Skeletal muscle satellite cell (primary cell): ENCODE measurements at regions not wholly inside any gene's neighbourhood (a gene's known extent, or its start where the extent isn't known, plus 50 kb on each side); places are given as distances from the start of the nearest gene placed in this dataset.
"Not testable (repeated sequence)": the region's sequence is repeated elsewhere in the genome, so short reads cannot be mapped to it uniquely, and the experiment has no call there.

Source experiments
- H3K27me3 ChIP-seq: 2 replicates; pipeline ENCODE4 v1.7.0; 2013; ENCODE audit warnings: low read length; ENCODE audit not compliant: control insufficient read depth, insufficient read depth
- H3K36me3 ChIP-seq: 2 replicates; pipeline ENCODE4 v1.7.0; 2013; ENCODE audit warnings: mild to moderate bottlenecking, control low read depth, low read length; ENCODE audit not compliant: insufficient read depth
- H3K4me1 ChIP-seq: 2 replicates; pipeline ENCODE4 v1.7.0; 2013; ENCODE audit warnings: low read length; ENCODE audit not compliant: control insufficient read depth, insufficient read depth
- H3K4me2 ChIP-seq: 2 replicates; pipeline ENCODE4 v1.7.0; 2013; ENCODE audit warnings: mild to moderate bottlenecking, low read length
- H3K4me3 ChIP-seq: 2 replicates; pipeline ENCODE4 v1.7.0; 2013; ENCODE audit warnings: low read length
- H3K9ac ChIP-seq: 2 replicates; pipeline ENCODE4 v1.7.0; 2013; ENCODE audit warnings: mild to moderate bottlenecking, low read depth, low read length, moderate library complexity
- H3K9me3 ChIP-seq: replicated peaks from 2 replicates; pipeline ENCODE4 v1.7.0; 2013; ENCODE audit warnings: mild to moderate bottlenecking, control low read depth, low read length

- not testable (repeated sequence) for H3K27me3 ChIP-seq, H3K4me3 ChIP-seq, H3K4me1 ChIP-seq, H3K4me2 ChIP-seq, H3K9ac ChIP-seq, H3K36me3 ChIP-seq, H3K9me3 ChIP-seq
These were observed 1478.3 kb upstream of the TPTE start for GRCh38 chr21:9043089-9043488.

- H3K4me2 ChIP-seq, H3K36me3 ChIP-seq, H3K4me3 ChIP-seq, H3K27me3 ChIP-seq, H3K9me3 ChIP-seq, H3K9ac ChIP-seq, H3K4me1 ChIP-seq: not testable (repeated sequence)
These were observed 1474.5 kb upstream of the TPTE start for GRCh38 chr21:9046870-9047269.

GRCh38 chr21:9067515-9067914 lies 1453.9 kb upstream of the TPTE start:
- not testable (repeated sequence) for H3K9ac ChIP-seq, H3K27me3 ChIP-seq, H3K9me3 ChIP-seq, H3K36me3 ChIP-seq, H3K4me1 ChIP-seq, H3K4me3 ChIP-seq, H3K4me2 ChIP-seq

GRCh38 chr21:9068622-9069021 lies 1452.8 kb upstream of the TPTE start:
- H3K36me3 ChIP-seq, H3K4me3 ChIP-seq, H3K4me1 ChIP-seq, H3K27me3 ChIP-seq, H3K9me3 ChIP-seq, H3K9ac ChIP-seq, H3K4me2 ChIP-seq: not testable (repeated sequence)

- not testable (repeated sequence) for H3K4me3 ChIP-seq, H3K36me3 ChIP-seq, H3K9ac ChIP-seq, H3K9me3 ChIP-seq, H3K4me1 ChIP-seq, H3K27me3 ChIP-seq, H3K4me2 ChIP-seq
These were observed 1450.7 kb upstream of the TPTE start for GRCh38 chr21:9070703-9071102.

- H3K4me1 ChIP-seq, H3K36me3 ChIP-seq, H3K4me3 ChIP-seq, H3K9me3 ChIP-seq, H3K4me2 ChIP-seq, H3K27me3 ChIP-seq, H3K9ac ChIP-seq: not testable (repeated sequence)
These were observed 1448.4 kb upstream of the TPTE start for GRCh38 chr21:9073010-9073409.

- H3K27me3 ChIP-seq, H3K9ac ChIP-seq, H3K9me3 ChIP-seq, H3K4me3 ChIP-seq, H3K36me3 ChIP-seq, H3K4me2 ChIP-seq, H3K4me1 ChIP-seq: not testable (repeated sequence)
These were observed 1446.6 kb upstream of the TPTE start for GRCh38 chr21:9074772-9075171.

GRCh38 chr21:9083091-9083826 lies 1438.1 kb upstream of the TPTE start:
- H3K36me3 ChIP-seq, H3K9me3 ChIP-seq, H3K4me1 ChIP-seq, H3K27me3 ChIP-seq, H3K4me2 ChIP-seq, H3K9ac ChIP-seq, H3K4me3 ChIP-seq: not testable (repeated sequence)

- not testable (repeated sequence) for H3K4me1 ChIP-seq, H3K9me3 ChIP-seq, H3K4me3 ChIP-seq
These were observed 1435.1 kb upstream of the TPTE start for GRCh38 chr21:9086299-9086698.

GRCh38 chr21:9087816-9088215 lies 1433.6 kb upstream of the TPTE start:
- H3K9ac ChIP-seq, H3K4me2 ChIP-seq, H3K27me3 ChIP-seq, H3K4me1 ChIP-seq, H3K36me3 ChIP-seq, H3K9me3 ChIP-seq, H3K4me3 ChIP-seq: not testable (repeated sequence)

More at GRCh38 chr21:9086299-9086698, 1435.1 kb upstream of the TPTE start:
- H3K27me3 ChIP-seq, H3K36me3 ChIP-seq, H3K4me2 ChIP-seq, H3K9ac ChIP-seq: not testable (repeated sequence)

- H3K9ac ChIP-seq, H3K4me2 ChIP-seq, H3K4me3 ChIP-seq: not testable (repeated sequence)
These were observed 1391.6 kb upstream of the TPTE start for GRCh38 chr21:9129741-9130140.

GRCh38 chr21:9130817-9131216 lies 1390.6 kb upstream of the TPTE start:
- H3K4me2 ChIP-seq, H3K27me3 ChIP-seq, H3K4me1 ChIP-seq, H3K4me3 ChIP-seq, H3K9ac ChIP-seq, H3K36me3 ChIP-seq, H3K9me3 ChIP-seq: not testable (repeated sequence)

More at GRCh38 chr21:9129741-9130140, 1391.6 kb upstream of the TPTE start:
- H3K4me1 ChIP-seq, H3K27me3 ChIP-seq, H3K9me3 ChIP-seq, H3K36me3 ChIP-seq: not testable (repeated sequence)
